Transverse colon (tissue), 4 donors: ENCODE measurements at regions not wholly inside any gene's neighbourhood (a gene's known extent, or its start where the extent isn't known, plus 50 kb on each side); places are given as distances from the start of the nearest gene placed in this dataset.

Experiments
- CTCF ChIP-seq, 5 experiments: fragments of 200-600 bp in 3 of 5; fragments of 450-650 bp in 2 of 5; sonication (generic) in 3 of 5; IDR thresholded peaks; 1 replicate in 2 of 5; 2 replicates in 3 of 5; pipeline ENCODE4 v1.5.1; 2016 to 2017; ENCODE audit warnings: antibody characterized with exemption in 5 of 5, inconsistent platforms in 3 of 5, mild to moderate bottlenecking in 2 of 5, moderate library complexity in 1 of 5
- EP300 ChIP-seq: sonication (generic); formaldehyde crosslinking; IDR thresholded peaks from one replicate; pipeline ENCODE4 v1.6.1; 2017; ENCODE audit warnings: antibody characterized with exemption, low read depth
- POLR2A ChIP-seq: fragments of 450-650 bp; IDR thresholded peaks from one replicate; pipeline ENCODE4 v1.6.1; 2016; ENCODE audit warnings: antibody characterized with exemption, mild to moderate bottlenecking, moderate library complexity
- POLR2AphosphoS5 ChIP-seq, 3 donors: sonication (generic); formaldehyde crosslinking; IDR thresholded peaks; one replicate each; pipeline ENCODE4 v1.6.1; 2016; ENCODE audit warnings: antibody characterized with exemption in 3 of 3

- TF ChIP-seq EP300, result no peak
- TF ChIP-seq POLR2A, result no peak
- no peak for TF ChIP-seq POLR2AphosphoS5 (IDR thresholded peaks at IDR 0.05)
- TF ChIP-seq CTCF (IDR thresholded peaks at IDR 0.05), result no peak
These were observed 267.5 kb downstream of the NKX6-1 start for GRCh38 chr4:84231539-84232055.
